ENCODE measurements at regions not wholly inside any gene's neighbourhood (a gene's known extent, or its start where the extent isn't known, plus 50 kb on each side); places are given as distances from the start of the nearest gene placed in this dataset.

DNA sequence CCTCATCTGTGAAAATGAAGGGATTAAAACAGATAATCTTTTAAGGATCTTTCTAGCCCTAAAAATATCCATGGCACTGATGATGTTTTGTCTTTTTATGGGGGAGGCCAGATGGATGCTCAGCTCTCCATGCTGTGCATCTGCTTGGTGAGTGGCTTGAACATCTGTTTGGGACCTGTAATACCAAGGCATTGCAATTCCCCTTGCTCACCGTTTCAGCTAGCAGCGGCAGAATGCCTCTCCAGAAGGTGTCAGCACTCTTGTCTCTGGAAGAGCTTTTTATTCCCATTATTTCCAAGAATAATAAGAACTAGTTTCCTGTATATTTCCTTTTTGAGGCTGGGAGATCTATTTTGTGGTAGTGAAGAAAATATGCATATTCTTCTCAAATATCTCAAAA is 151.9 kb upstream of the ANK2 start:
- no peak for ATAC-seq
- TF ChIP-seq, protein P1, sequence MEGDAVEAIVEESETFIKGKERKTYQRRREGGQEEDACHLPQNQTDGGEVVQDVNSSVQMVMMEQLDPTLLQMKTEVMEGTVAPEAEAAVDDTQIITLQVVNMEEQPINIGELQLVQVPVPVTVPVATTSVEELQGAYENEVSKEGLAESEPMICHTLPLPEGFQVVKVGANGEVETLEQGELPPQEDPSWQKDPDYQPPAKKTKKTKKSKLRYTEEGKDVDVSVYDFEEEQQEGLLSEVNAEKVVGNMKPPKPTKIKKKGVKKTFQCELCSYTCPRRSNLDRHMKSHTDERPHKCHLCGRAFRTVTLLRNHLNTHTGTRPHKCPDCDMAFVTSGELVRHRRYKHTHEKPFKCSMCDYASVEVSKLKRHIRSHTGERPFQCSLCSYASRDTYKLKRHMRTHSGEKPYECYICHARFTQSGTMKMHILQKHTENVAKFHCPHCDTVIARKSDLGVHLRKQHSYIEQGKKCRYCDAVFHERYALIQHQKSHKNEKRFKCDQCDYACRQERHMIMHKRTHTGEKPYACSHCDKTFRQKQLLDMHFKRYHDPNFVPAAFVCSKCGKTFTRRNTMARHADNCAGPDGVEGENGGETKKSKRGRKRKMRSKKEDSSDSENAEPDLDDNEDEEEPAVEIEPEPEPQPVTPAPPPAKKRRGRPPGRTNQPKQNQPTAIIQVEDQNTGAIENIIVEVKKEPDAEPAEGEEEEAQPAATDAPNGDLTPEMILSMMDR (IDR thresholded peaks at IDR 0.05), result no peak
- DNase-seq, result no peak
- no peak overlapping the region for H3K27ac ChIP-seq
- H3K9me3 ChIP-seq, result no peaks in the 10 kb centered on the region
- H3K4me1 ChIP-seq, result no peaks in the 10 kb centered on the region
- no peak overlapping the region for H3K4me3 ChIP-seq
- no peaks in the 10 kb centered on the region for H3K27me3 ChIP-seq (ENCODE audit: low read depth)
- no peaks in the 10 kb centered on the region for H3K36me3 ChIP-seq
- intact Hi-C loops (cut with DNase I), result no loop called here

DNA sequence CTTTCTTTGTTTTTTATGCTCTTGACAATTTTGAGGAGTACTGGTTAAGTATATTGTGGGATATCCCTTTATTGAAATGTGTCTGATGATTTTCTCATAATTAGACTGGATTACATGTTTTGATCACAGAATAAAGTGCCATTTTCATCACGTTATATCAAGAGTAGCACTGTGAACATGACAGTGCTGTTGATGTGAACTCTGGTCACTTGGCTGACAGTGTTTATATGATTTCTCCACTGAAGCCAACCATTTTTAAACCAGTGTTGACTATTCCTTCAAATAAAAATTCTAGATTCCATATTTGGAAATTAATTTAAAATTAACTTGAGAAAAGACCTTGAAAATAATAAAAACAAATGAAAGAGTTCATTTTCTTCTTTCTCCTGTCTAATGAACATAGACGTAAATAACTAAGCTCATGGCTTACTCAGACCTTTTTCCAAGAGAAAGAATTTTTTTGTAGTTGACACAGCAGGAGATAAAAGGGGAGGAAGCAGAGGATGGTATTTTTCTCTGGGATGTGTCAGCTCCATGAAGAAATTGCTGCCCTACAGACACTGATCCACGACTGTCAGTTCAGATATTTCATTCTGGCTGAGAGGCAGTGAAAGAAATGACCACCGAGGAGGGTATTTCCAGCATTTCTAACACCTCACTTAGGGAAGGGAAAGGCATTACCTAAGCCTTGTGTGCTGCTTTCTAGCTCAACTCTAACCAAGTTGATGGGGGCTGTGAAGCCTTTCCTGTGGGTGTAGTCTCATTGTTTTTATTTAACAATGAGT is 150.9 kb upstream of the ANK2 start:
- Histone ChIP-seq H3K27me3 (ENCODE audit: low read depth) (no peaks in the 10 kb centered on the region), H3K4me3 (no peak overlapping the region), H3K27ac (no peak overlapping the region), H3K9me3 (no peaks in the 10 kb centered on the region), H3K4me1 (no peaks in the 10 kb centered on the region), H3K36me3 (no peaks in the 10 kb centered on the region)
- ATAC-seq (no peak), DNase-seq (no peak)
- intact Hi-C loops (cut with DNase I), result no loop called here
- TF ChIP-seq, protein P1 (IDR thresholded peaks at IDR 0.05), result no peak

DNA sequence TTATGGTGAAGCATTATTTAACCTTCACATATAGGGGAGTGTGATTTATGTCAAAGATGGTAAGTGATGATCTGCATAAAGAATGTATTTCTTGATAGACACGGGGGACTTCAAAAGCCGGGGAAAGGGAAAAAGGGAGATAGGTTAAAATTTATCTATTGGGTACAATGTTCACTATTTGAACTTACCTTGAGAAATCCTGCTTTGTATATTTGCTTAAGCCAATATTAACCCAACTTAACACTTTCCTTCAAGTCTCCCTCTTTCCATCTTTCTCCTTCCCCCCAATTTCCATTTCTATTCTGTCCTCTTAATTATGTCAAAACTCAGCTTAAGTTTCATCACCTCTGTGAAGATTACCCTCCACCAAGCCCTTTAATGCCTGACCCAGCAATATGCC is 149.0 kb upstream of the ANK2 start:
- Histone ChIP-seq H3K9me3 (no peaks in the 10 kb centered on the region), H3K27ac (no peak overlapping the region), H3K4me1 (no peaks in the 10 kb centered on the region), H3K36me3 (no peaks in the 10 kb centered on the region), H3K27me3 (ENCODE audit: low read depth) (no peaks in the 10 kb centered on the region), H3K4me3 (no peak overlapping the region)
- intact Hi-C loops (cut with DNase I), result no loop called here
- DNase-seq, result no peak
- TF ChIP-seq, protein P1 (IDR thresholded peaks at IDR 0.05), result no peak
- no peak for ATAC-seq

DNA sequence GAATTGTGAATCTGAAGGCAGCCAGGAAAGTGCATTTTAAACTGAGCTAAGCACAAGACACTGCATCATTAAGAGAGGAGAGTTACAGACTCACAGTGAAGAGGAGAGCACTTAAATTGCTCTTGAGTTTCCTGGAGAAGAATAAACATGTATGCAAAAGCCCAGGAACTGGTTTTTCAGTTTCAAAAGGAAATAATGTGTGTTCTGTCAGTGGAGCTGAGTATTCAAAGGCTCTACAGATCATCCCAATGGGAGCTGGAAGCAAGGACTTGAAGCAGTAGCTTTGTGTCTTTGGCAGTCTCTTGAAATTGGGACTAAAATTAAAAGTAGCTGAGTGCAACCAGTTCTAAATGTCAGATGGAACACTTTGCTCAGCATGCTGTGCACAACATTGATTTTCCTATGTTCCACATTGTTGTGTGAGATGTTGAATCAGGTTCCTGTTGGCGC is 147.5 kb upstream of the ANK2 start:
- Histone ChIP-seq H3K9me3 (no peaks in the 10 kb centered on the region), H3K4me3 (no peak overlapping the region), H3K27me3 (ENCODE audit: low read depth) (no peaks in the 10 kb centered on the region), H3K4me1 (no peaks in the 10 kb centered on the region), H3K36me3 (no peaks in the 10 kb centered on the region), H3K27ac (no peak overlapping the region)
- TF ChIP-seq, protein P1 (IDR thresholded peaks at IDR 0.05), result no peak
- intact Hi-C loops (cut with DNase I), result no loop called here
- ATAC-seq (no peak), DNase-seq (no peak)

DNA sequence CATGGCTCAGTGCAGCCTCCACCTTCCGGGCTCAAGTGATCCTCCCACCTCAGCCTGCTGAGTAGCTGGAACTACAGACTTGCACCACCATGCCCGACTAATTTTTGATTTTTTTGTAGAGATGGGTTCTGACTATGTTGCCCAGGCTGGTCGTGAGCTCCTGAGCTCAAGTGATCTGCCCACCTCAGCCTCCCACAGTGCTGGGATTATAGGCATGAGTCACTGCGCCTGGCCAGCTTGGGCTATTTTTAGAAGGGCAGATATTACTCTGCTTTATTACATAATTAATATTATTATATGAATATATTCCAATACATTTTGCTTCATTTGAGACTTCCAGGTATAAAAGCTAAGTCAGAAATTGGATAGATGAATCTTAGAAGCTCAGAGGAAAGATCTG is 143.7 kb upstream of the ANK2 start:
- H3K4me3 ChIP-seq, result no peak overlapping the region
- H3K9me3 ChIP-seq, result no peaks in the 10 kb centered on the region
- no peaks in the 10 kb centered on the region for H3K4me1 ChIP-seq
- no peaks in the 10 kb centered on the region for H3K27me3 ChIP-seq (ENCODE audit: low read depth)
- ATAC-seq, result no peak
- H3K36me3 ChIP-seq, result no peaks in the 10 kb centered on the region
- no peak overlapping the region for H3K27ac ChIP-seq
- DNase-seq, result no peak
- intact Hi-C loops (cut with DNase I), result no loop called here
- TF ChIP-seq, protein P1 (IDR thresholded peaks at IDR 0.05), result no peak

Data from lower lobe of right lung (tissue), 2 donors.